Tibial artery (tissue), 4 donors: ENCODE measurements at regions not wholly inside any gene's neighbourhood (a gene's known extent, or its start where the extent isn't known, plus 50 kb on each side); places are given as distances from the start of the nearest gene placed in this dataset.

Experiments used
- DNase-seq, 2 donors: peaks; one replicate each; pipeline ENCODE4 v3.0.0-alpha.2; 2019
- H3K27ac ChIP-seq, 2 donors: fragments of 200-600 bp; sonication (generic) in 1 of 2; 1 replicate in 1 of 2; 2 replicates in 1 of 2; pipeline ENCODE4 v1.5.1; 2018 to 2019; ENCODE audit warnings: mild to moderate bottlenecking in 1 of 2
- H3K27me3 ChIP-seq, 2 donors: fragments of 200-600 bp; sonication (generic) in 1 of 2; one replicate each; pipeline versions ENCODE4 v1.5.1 to v1.6.0; 2016 to 2019
- H3K36me3 ChIP-seq, 3 donors: fragments of 200-600 bp; sonication (generic) in 2 of 3; one replicate each; pipeline ENCODE4 v1.5.1; 2016 to 2019; ENCODE audit warnings: mild to moderate bottlenecking in 2 of 3
- H3K4me1 ChIP-seq, 4 donors: fragments of 200-600 bp; sonication (generic) in 2 of 4; 1 replicate in 3 of 4; 2 replicates in 1 of 4; pipeline ENCODE4 v1.5.1; 2016 to 2019
- H3K4me3 ChIP-seq, 2 donors: fragments of 200-600 bp; sonication (generic) in 1 of 2; 1 replicate in 1 of 2; 2 replicates in 1 of 2; pipeline ENCODE4 v1.5.1; 2018 to 2019; ENCODE audit warnings: mild to moderate bottlenecking in 2 of 2
- H3K9me3 ChIP-seq, 3 donors: fragments of 200-600 bp; sonication (generic) in 1 of 3; one replicate each; pipeline ENCODE4 v1.5.1; 2016 to 2019
- CTCF ChIP-seq, 2 experiments: fragments of 200-600 bp in 1 of 2; fragments of 450-650 bp in 1 of 2; IDR thresholded peaks; one replicate each; pipeline ENCODE4 v1.5.1; 2017 to 2019; ENCODE audit warnings: antibody characterized with exemption in 2 of 2, mild to moderate bottlenecking in 1 of 2, moderate library complexity in 1 of 2
- intact Hi-C: fragments of 100-400 bp; cut with DNase I; formaldehyde crosslinking; loops from one replicate; pipeline ENCODE4 v1.15.0; 2023; ENCODE audit warnings: low total_unique reads

- no peaks in the 10 kb centered on the region for H3K4me1 ChIP-seq
- DNase-seq, result no peak
- no peaks in the 10 kb centered on the region for H3K27me3 ChIP-seq
- H3K27ac ChIP-seq, result no peak overlapping the region
- peaks cover 0 to 14% (median 0%) of the 10 kb centered on the region in 3 donors for H3K9me3 ChIP-seq
- intact Hi-C loops, result no loop called here
- H3K4me3 ChIP-seq, result no peak overlapping the region
- TF ChIP-seq CTCF (IDR thresholded peaks at IDR 0.05), result no peak
- H3K36me3 ChIP-seq, result no peaks in the 10 kb centered on the region
These were observed 1162.2 kb upstream of the GJE1 start for GRCh38 chr6:140970485-140970884.

- Histone ChIP-seq H3K27ac (no peak overlapping the region), H3K4me3 (no peak overlapping the region), H3K36me3 (no peaks in the 10 kb centered on the region), H3K9me3 (peaks cover 0 to 14% (median 0%) of the 10 kb centered on the region in 3 donors), H3K27me3 (no peaks in the 10 kb centered on the region), H3K4me1 (no peaks in the 10 kb centered on the region)
- no peak for TF ChIP-seq CTCF (IDR thresholded peaks at IDR 0.05)
- no peak for DNase-seq
- intact Hi-C loops, result no loop called here
These were observed 1164.7 kb upstream of the GJE1 start for GRCh38 chr6:140968062-140968461.

GRCh38 chr6:140966676-140967075 lies 1166.0 kb upstream of the GJE1 start:
- TF ChIP-seq CTCF (IDR thresholded peaks at IDR 0.05), result no peak
- intact Hi-C loops, result no loop called here
- DNase-seq, result no peak

GRCh38 chr6:140960566-140960965 lies 1172.2 kb upstream of the GJE1 start:
- H3K9me3 ChIP-seq, result no peaks in the 10 kb centered on the region
- intact Hi-C loops, result no loop called here
- H3K4me1 ChIP-seq, result no peaks in the 10 kb centered on the region
- H3K4me3 ChIP-seq, result no peak overlapping the region
- H3K36me3 ChIP-seq, result no peaks in the 10 kb centered on the region
- no peak for TF ChIP-seq CTCF (IDR thresholded peaks at IDR 0.05)
- H3K27ac ChIP-seq, result no peak overlapping the region
- no peak for DNase-seq
- H3K27me3 ChIP-seq, result no peaks in the 10 kb centered on the region

More at GRCh38 chr6:140966676-140967075, 1166.0 kb upstream of the GJE1 start:
- Histone ChIP-seq H3K9me3 (peaks cover 0 to 5% (median 0%) of the 10 kb centered on the region in 3 donors), H3K27me3 (no peaks in the 10 kb centered on the region), H3K36me3 (no peaks in the 10 kb centered on the region), H3K27ac (no peak overlapping the region), H3K4me3 (no peak overlapping the region), H3K4me1 (no peaks in the 10 kb centered on the region)

- Histone ChIP-seq H3K36me3 (no peaks in the 10 kb centered on the region), H3K27ac (no peak overlapping the region), H3K4me1 (peaks cover 0 to under 1% (median 0%) of the 10 kb centered on the region in 4 donors), H3K9me3 (no peaks in the 10 kb centered on the region), H3K27me3 (no peaks in the 10 kb centered on the region), H3K4me3 (no peak overlapping the region)
- intact Hi-C loops, result no loop called here
- TF ChIP-seq CTCF (IDR thresholded peaks at IDR 0.05), result no peak
- DNase-seq, result no peak
These were observed 1175.3 kb upstream of the GJE1 start for GRCh38 chr6:140957386-140957785.
